A204.1 (cell line): ENCODE measurements at regions not wholly inside any gene's neighbourhood (a gene's known extent, or its start where the extent isn't known, plus 50 kb on each side); places are given as distances from the start of the nearest gene placed in this dataset.

Experiments used
- FAIRE-seq: peaks from 2 replicates; lab custom pipeline; 2012; peaks lifted over from hg19 to GRCh38; lab: Jason Lieb, UNC

GRCh38 chr3:18670759-18671158 is 245.6 kb upstream of the SATB1 start:
- no peak for FAIRE-seq

GRCh38 chr3:18669374-18669773 is 244.2 kb upstream of the SATB1 start:
- no peak for FAIRE-seq

GRCh38 chr3:18667552-18667951 is 242.4 kb upstream of the SATB1 start:
- FAIRE-seq: no peak

GRCh38 chr3:18666655-18667054 is 241.5 kb upstream of the SATB1 start:
- no peak for FAIRE-seq

- no peak for FAIRE-seq
These were observed 234.9 kb upstream of the SATB1 start for GRCh38 chr3:18660059-18660458.

GRCh38 chr3:18657858-18658820 is 233.0 kb upstream of the SATB1 start:
- FAIRE-seq: no peak

- FAIRE-seq: no peak
These were observed 231.7 kb upstream of the SATB1 start for GRCh38 chr3:18656866-18657265.

GRCh38 chr3:18656410-18656809 is 231.3 kb upstream of the SATB1 start:
- FAIRE-seq: no peak

- FAIRE-seq: no peak
These were observed 230.7 kb upstream of the SATB1 start for GRCh38 chr3:18655827-18656226.

GRCh38 chr3:18652781-18653180 is 227.6 kb upstream of the SATB1 start:
- FAIRE-seq: no peak

GRCh38 chr3:18650731-18651130 is 225.6 kb upstream of the SATB1 start:
- no peak for FAIRE-seq

GRCh38 chr3:18649666-18650363 is 224.7 kb upstream of the SATB1 start:
- no peak for FAIRE-seq

GRCh38 chr3:18648868-18649462 is 223.8 kb upstream of the SATB1 start:
- FAIRE-seq: no peak

GRCh38 chr3:18648159-18648558 is 223.0 kb upstream of the SATB1 start:
- FAIRE-seq: no peak

GRCh38 chr3:18645619-18646018 is 220.5 kb upstream of the SATB1 start:
- no peak for FAIRE-seq

GRCh38 chr3:18643281-18643680 is 218.1 kb upstream of the SATB1 start:
- no peak for FAIRE-seq

- no peak for FAIRE-seq
These were observed 216.8 kb upstream of the SATB1 start for GRCh38 chr3:18641916-18642315.

- FAIRE-seq: no peak
These were observed 210.1 kb upstream of the SATB1 start for GRCh38 chr3:18635215-18635614.

GRCh38 chr3:18634461-18634860 is 209.3 kb upstream of the SATB1 start:
- FAIRE-seq: no peak

- FAIRE-seq: no peak
These were observed 207.9 kb upstream of the SATB1 start for GRCh38 chr3:18633002-18633401.

- FAIRE-seq: no peak
These were observed 205.2 kb upstream of the SATB1 start for GRCh38 chr3:18630295-18630694.

GRCh38 chr3:18625085-18625484 is 199.9 kb upstream of the SATB1 start:
- no peak for FAIRE-seq

GRCh38 chr3:18623220-18623619 is 198.1 kb upstream of the SATB1 start:
- no peak for FAIRE-seq
